Kidney epithelial cell (primary cell): ENCODE measurements at regions not wholly inside any gene's neighbourhood (a gene's known extent, or its start where the extent isn't known, plus 50 kb on each side); places are given as distances from the start of the nearest gene placed in this dataset.
A peak's percentile ranks its signal among the peaks of the same experiment; 100 is the strongest.

ENCODE experiments used
- DNase-seq: peaks from one replicate; pipeline ENCODE4 v3.0.0-alpha.2; 2010; ENCODE audit warnings: low read depth
- H3K27me3 ChIP-seq: 2 replicates; pipeline ENCODE4 v1.6.0; 2011; ENCODE audit warnings: low read length; ENCODE audit not compliant: control insufficient read depth, insufficient read depth
- H3K36me3 ChIP-seq: 2 replicates; pipeline ENCODE4 v1.5.1; 2011; ENCODE audit warnings: low read length; ENCODE audit not compliant: control insufficient read depth, insufficient read depth
- H3K4me3 ChIP-seq: 2 replicates; pipeline ENCODE4 v1.5.1; 2011; ENCODE audit warnings: low read depth, mild to moderate bottlenecking, control low read depth, low read length
- TF ChIP-seq, protein P1 (sequence below): IDR thresholded peaks from 2 replicates; pipeline ENCODE4 v1.5.1; 2011; ENCODE audit warnings: mild to moderate bottlenecking, moderate library complexity, low read length, control low read depth, inconsistent platforms; ENCODE audit not compliant: insufficient read depth, poor library complexity, severe bottlenecking

DNA sequence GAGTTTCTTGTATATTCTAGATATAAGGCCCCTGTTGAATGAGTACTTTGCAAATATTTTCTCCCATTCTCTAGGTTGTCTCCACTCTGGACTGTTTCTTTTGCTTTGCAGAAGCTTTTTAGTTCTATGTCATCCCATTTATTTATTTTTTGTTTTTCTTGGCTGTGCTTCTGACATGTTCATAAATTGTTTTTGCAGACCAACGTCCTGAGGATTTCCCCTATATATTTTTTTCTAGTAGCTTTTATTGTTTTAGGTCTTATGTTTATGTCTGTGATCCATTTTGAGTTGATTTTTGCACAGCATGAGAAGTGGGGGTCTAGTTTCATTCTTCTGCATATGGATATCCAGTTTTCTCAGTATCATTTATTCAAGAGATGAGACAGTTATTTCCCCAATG lies 70.4 kb upstream of the BTG1 start:
- no peaks in the 10 kb centered on the region for H3K36me3 ChIP-seq
- TF ChIP-seq, protein P1, sequence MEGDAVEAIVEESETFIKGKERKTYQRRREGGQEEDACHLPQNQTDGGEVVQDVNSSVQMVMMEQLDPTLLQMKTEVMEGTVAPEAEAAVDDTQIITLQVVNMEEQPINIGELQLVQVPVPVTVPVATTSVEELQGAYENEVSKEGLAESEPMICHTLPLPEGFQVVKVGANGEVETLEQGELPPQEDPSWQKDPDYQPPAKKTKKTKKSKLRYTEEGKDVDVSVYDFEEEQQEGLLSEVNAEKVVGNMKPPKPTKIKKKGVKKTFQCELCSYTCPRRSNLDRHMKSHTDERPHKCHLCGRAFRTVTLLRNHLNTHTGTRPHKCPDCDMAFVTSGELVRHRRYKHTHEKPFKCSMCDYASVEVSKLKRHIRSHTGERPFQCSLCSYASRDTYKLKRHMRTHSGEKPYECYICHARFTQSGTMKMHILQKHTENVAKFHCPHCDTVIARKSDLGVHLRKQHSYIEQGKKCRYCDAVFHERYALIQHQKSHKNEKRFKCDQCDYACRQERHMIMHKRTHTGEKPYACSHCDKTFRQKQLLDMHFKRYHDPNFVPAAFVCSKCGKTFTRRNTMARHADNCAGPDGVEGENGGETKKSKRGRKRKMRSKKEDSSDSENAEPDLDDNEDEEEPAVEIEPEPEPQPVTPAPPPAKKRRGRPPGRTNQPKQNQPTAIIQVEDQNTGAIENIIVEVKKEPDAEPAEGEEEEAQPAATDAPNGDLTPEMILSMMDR = no peak
- no peak overlapping the region for H3K4me3 ChIP-seq
- no peaks in the 10 kb centered on the region for H3K27me3 ChIP-seq
- DNase-seq = no peak

DNA sequence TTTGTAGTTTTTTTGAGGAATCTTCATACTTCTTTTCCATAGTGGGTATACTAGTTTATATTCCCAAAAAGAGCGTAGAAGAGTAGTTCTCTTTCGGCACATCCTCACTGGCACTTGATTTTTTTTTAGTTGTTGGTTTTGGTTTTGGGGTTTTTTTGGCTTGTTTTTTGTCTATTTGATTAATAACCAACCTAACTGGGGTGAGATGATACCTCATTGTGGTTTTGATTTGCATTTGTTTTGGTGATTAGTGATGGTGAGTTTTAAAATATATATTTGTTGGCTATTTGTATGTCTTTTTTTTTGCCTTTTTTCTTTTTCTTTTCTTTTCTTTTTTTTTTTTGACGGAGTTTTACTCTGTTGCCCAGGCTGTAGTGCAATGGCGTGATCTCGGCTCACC lies 69.7 kb upstream of the BTG1 start:
- H3K27me3 ChIP-seq = no peaks in the 10 kb centered on the region
- TF ChIP-seq, protein P1 = no peak
- no peak overlapping the region for H3K4me3 ChIP-seq
- DNase-seq = no peak
- H3K36me3 ChIP-seq = no peaks in the 10 kb centered on the region

DNA sequence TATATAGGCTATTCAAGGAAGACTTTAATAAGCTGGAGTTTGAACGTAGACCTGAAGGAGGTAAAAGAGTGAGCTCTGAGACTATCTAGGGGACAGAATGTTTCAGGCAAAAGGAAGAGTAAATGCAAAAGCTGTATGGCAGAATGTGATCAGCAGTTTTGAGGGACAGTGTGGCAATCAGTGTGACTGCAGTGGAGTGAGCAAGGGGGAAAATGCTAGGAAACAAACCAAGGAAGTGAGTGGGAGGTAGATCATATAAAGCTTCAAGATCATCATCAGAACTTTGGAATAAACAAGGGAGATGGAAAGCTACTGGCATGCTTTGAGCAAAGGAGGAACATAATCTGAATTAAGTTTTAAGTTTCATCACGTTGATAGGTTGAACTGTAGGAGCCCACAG lies 67.5 kb upstream of the BTG1 start:
- TF ChIP-seq, protein P1 = no peak
- DNase-seq = no peak
- Histone ChIP-seq H3K27me3 (no peaks in the 10 kb centered on the region), H3K4me3 (no peak overlapping the region), H3K36me3 (no peaks in the 10 kb centered on the region)

DNA sequence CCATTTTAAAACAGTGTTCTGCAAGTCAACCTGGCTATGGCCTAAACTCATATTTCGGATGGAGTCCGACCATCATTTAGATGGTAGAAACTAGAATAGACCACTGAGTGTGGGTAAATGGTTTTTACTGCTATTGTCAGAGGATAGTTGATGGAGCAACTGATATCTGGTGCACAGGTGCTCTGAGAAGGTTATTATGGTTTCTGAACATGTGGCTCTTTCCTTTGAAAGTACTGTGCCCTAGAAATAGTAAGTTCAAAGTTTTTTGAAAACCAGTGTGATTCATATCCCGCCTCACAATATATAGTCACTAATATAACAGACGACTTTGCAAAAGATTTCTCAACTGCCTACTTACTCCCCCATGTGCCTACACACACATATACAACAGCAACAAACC lies 64.4 kb upstream of the BTG1 start:
- TF ChIP-seq, protein P1 = no peak
- H3K27me3 ChIP-seq = no peaks in the 10 kb centered on the region
- no peak overlapping the region for H3K4me3 ChIP-seq
- no peaks in the 10 kb centered on the region for H3K36me3 ChIP-seq
- DNase-seq = no peak

DNA sequence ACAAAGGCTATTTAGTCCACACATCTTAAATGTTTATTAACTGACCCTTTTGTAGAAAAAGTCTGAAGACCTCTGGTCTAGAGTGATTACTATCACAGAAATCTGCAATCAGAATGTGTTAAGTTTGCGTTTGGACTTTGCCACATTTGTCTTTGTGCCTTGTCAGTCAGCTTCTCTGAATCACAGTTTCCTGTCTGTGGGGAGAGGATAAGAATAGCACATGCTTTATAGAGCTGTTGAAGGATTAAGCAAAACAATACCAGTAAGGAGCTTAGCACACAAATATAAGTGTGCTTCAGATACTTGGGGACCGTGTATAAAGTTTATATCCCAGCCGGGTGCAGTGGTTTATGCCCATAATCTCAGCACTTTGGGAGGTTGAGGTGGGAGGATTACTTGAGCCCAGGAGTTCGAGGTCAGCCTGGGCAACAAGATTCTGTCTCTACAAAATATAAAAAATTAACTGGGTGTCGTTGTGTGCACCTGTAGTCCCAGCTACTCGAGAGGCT lies 63.0 kb upstream of the BTG1 start:
- no peaks in the 10 kb centered on the region for H3K36me3 ChIP-seq
- TF ChIP-seq, protein P1 = no peak
- no peak overlapping the region for H3K4me3 ChIP-seq
- peak; percentile 12 for DNase-seq
- no peaks in the 10 kb centered on the region for H3K27me3 ChIP-seq

DNA sequence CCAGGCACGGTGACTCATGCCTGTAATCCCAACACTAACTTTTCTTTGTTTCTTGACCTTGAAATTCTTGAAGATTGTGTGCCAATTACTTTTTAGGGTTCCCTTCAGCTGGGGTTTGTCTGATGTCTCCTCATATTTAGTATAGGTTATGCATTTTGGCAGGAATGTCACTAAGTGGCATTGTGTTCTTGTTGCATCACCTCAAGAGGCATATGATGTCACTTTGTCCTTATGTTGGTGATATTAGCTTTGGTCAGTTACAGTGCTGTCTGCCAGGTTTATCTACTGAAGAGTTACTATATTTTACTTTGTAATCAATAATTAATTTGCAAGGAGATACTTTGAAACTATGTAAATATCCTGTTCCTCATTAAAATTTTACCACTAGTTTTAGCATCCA lies 61.0 kb upstream of the BTG1 start:
- Histone ChIP-seq H3K4me3 (no peak overlapping the region), H3K36me3 (no peaks in the 10 kb centered on the region), H3K27me3 (no peaks in the 10 kb centered on the region)
- TF ChIP-seq, protein P1 = no peak
- DNase-seq = no peak
